ENCODE measurements at regions not wholly inside any gene's neighbourhood (a gene's known extent, or its start where the extent isn't known, plus 50 kb on each side); places are given as distances from the start of the nearest gene placed in this dataset.

DNA sequence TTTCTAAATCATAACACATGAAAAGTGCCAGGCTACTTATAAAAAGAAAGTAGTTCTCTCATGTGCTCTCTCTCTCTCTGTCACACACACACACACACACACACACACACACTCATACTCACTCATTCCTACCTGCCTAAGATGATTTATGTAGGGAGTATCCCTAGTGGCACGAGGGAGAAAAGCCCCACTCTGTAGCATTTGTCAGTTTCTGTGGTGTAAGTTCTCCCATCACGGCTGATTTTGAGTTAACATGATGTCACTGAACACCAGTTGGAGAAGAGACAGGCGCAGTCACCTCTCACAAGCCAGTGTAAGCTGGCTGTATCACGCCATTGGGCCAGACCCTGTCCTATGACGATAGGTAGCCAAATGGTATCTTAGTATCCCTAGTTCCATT is 395.4 kb downstream of the SFMBT2 start (continued):
- TF ChIP-seq, protein P1, sequence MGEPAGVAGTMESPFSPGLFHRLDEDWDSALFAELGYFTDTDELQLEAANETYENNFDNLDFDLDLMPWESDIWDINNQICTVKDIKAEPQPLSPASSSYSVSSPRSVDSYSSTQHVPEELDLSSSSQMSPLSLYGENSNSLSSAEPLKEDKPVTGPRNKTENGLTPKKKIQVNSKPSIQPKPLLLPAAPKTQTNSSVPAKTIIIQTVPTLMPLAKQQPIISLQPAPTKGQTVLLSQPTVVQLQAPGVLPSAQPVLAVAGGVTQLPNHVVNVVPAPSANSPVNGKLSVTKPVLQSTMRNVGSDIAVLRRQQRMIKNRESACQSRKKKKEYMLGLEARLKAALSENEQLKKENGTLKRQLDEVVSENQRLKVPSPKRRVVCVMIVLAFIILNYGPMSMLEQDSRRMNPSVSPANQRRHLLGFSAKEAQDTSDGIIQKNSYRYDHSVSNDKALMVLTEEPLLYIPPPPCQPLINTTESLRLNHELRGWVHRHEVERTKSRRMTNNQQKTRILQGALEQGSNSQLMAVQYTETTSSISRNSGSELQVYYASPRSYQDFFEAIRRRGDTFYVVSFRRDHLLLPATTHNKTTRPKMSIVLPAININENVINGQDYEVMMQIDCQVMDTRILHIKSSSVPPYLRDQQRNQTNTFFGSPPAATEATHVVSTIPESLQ (CRISPR knock-in tag; IDR thresholded peaks at IDR 0.05), result no peak
- no peak for TF ChIP-seq SP1 (CRISPR knock-in tag; conservative IDR thresholded peaks at IDR 0.05)

DNA sequence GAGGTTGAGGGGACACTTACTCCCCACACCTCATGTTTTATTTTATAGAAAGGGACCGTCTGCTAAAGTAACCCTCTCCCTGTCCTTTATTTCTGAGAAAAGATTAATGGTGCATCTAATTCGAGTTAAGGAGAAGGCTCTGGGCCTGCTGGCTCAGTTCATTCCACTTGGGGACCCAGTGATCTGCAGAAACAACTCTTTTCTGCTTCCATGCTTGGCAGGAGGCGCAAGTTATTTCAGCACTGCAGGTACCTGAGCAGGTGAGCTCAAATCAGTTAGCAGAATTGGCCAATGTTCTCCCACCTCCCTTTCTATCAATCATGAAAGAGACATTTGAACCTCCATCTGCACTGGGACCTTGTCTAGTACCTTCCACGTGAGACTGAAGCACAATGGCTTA is 396.1 kb downstream of the SFMBT2 start:
- no peak for ATAC-seq
- H3K4me1 Mint-ChIP-seq, result peaks cover 6% of the 10 kb centered on the region; the same call in 1 of the 2 replicates
- POLR2A ChIA-PET, result no interaction called here
- H3K4me3 Mint-ChIP-seq, result no peak overlapping the region
- no peaks in the 10 kb centered on the region for H3K27me3 Mint-ChIP-seq (ENCODE audit: low read depth)
- no peak overlapping the region for H3K27ac Mint-ChIP-seq
- DNase-seq (ENCODE audit: low spot score), result no peak
- H3K9me3 Mint-ChIP-seq, result peaks cover 17% of the 10 kb centered on the region
- TF ChIP-seq, protein P2, sequence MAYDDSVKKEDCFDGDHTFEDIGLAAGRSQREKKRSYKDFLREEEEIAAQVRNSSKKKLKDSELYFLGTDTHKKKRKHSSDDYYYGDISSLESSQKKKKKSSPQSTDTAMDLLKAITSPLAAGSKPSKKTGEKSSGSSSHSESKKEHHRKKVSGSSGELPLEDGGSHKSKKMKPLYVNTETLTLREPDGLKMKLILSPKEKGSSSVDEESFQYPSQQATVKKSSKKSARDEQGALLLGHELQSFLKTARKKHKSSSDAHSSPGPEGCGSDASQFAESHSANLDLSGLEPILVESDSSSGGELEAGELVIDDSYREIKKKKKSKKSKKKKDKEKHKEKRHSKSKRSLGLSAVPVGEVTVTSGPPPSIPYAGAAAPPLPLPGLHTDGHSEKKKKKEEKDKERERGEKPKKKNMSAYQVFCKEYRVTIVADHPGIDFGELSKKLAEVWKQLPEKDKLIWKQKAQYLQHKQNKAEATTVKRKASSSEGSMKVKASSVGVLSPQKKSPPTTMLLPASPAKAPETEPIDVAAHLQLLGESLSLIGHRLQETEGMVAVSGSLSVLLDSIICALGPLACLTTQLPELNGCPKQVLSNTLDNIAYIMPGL (CRISPR knock-in tag; IDR thresholded peaks at IDR 0.05), result no peak
- H3K36me3 Mint-ChIP-seq, result peaks cover 6% of the 10 kb centered on the region
- CTCF ChIA-PET, result no interaction called here

DNA sequence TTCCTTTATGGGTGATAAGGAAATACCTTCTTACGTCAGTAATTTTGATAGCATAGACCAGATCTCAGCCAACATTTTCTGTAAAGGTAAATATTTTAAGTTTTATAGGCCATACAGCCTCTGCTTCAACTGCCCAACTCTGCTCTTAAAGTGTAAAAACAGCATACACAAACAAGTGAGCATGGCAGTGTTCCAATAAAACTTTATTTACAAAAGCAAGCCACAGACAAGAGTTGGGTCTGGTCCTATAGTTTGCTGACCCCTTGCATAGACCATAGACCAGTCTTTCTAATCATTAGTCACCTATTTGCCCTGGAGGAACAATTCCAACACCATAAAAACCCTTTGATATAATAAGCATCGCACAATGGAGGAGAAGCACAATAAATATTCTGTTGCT is 398.8 kb downstream of the SFMBT2 start:
- peaks cover 10% of the 10 kb centered on the region for H3K9me3 Mint-ChIP-seq
- TF ChIP-seq ZNF138 (CRISPR knock-in tag; conservative IDR thresholded peaks at IDR 0.05) (no peak), NFATC4 (CRISPR knock-in tag; IDR thresholded peaks at IDR 0.05) (no peak), SMAD3 (CRISPR knock-in tag; IDR thresholded peaks at IDR 0.05; ENCODE audit: borderline replicate concordance) (no peak), ZNF232 (CRISPR knock-in tag; IDR thresholded peaks at IDR 0.05) (no peak), CBFB (CRISPR knock-in tag; IDR thresholded peaks at IDR 0.05; ENCODE audit: low read depth) (no peak), NR2C2 (CRISPR knock-in tag; IDR thresholded peaks at IDR 0.05) (no peak), SOX15 (CRISPR knock-in tag; IDR thresholded peaks at IDR 0.05) (no peak), RELA (CRISPR knock-in tag; IDR thresholded peaks at IDR 0.05; ENCODE audit: borderline replicate concordance) (no peak)
- TF ChIP-seq, protein P3, sequence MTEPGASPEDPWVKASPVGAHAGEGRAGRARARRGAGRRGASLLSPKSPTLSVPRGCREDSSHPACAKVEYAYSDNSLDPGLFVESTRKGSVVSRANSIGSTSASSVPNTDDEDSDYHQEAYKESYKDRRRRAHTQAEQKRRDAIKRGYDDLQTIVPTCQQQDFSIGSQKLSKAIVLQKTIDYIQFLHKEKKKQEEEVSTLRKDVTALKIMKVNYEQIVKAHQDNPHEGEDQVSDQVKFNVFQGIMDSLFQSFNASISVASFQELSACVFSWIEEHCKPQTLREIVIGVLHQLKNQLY (CRISPR knock-in tag; IDR thresholded peaks at IDR 0.05), result no peak
- TF ChIP-seq, protein P4, sequence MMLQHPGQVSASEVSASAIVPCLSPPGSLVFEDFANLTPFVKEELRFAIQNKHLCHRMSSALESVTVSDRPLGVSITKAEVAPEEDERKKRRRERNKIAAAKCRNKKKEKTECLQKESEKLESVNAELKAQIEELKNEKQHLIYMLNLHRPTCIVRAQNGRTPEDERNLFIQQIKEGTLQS (CRISPR knock-in tag; conservative IDR thresholded peaks at IDR 0.05), result no peak
- TF ChIP-seq, protein P1 (CRISPR knock-in tag; IDR thresholded peaks at IDR 0.05), result no peak
- TF ChIP-seq, protein P5, sequence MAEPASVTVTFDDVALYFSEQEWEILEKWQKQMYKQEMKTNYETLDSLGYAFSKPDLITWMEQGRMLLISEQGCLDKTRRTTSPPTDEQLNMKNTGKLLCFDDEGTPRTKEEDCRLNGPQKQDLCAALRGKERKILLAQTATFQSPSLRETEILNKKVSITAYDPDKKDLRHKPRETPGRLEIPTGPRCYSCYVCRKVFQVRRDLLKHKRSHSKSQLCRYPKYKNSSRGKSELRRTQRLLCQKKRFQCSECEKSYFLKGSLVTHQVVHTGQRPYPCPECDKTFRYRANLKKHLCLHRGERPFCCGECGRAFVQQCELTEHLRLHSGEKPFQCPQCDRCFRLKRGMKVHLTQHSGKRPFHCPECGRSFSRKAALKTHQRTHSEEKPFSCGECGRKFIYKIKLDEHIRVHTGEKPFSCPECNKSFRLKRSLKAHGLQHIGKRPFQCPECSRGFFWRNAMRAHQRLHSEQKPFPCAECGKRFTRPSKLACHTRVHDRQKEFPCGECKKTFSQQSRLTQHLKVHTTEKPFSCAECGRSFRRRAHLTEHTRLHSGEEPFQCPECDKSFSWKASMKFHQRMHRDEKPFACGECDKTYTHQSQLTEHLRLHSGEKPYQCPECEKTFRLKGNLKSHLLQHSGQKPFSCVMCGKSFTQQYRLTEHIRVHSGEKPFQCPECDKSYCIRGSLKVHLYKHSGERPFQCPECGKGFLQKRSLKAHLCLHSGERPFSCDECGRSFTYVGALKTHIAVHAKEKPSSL (CRISPR knock-in tag; conservative IDR thresholded peaks at IDR 0.05), result no peak
- CTCF ChIA-PET, result no interaction called here

More for the DNA sequence above, 398.8 kb downstream of the SFMBT2 start:
- no peak overlapping the region for H3K4me3 Mint-ChIP-seq
- no peak for ATAC-seq
- DNase-seq (ENCODE audit: low spot score), result no peak
- no peak overlapping the region for H3K27ac Mint-ChIP-seq
- H3K4me1 Mint-ChIP-seq, result peaks cover 6% of the 10 kb centered on the region; the same call in 1 of the 2 replicates
- H3K27me3 Mint-ChIP-seq (ENCODE audit: low read depth), result no peaks in the 10 kb centered on the region
- POLR2A ChIA-PET, result no interaction called here
- no peaks in the 10 kb centered on the region for H3K36me3 Mint-ChIP-seq
